Hindlimb muscle (tissue), 1 donor: ENCODE measurements at regions not wholly inside any gene's neighbourhood (a gene's known extent, or its start where the extent isn't known, plus 50 kb on each side); places are given as distances from the start of the nearest gene placed in this dataset.
"Not testable (repeated sequence)": the region's sequence is repeated elsewhere in the genome, so short reads cannot be mapped to it uniquely, and the experiment has no call there.

Experiments
- DNase-seq: peaks from one replicate; pipeline ENCODE4 v3.0.0-alpha.2; 2013

- DNase-seq, result no peak
Measured at GRCh38 chr4:79175716-79176115, 150.1 kb downstream of the NAA11 start.

GRCh38 chr4:79174490-79175252 is 151.2 kb downstream of the NAA11 start:
- no peak for DNase-seq

GRCh38 chr4:79173186-79173585 is 152.7 kb downstream of the NAA11 start:
- no peak for DNase-seq

- DNase-seq, result no peak
Measured at GRCh38 chr4:79170077-79170476, 155.8 kb downstream of the NAA11 start.

- DNase-seq, result no peak
Measured at GRCh38 chr4:79164907-79165610, 160.8 kb downstream of the NAA11 start.

GRCh38 chr4:79163981-79164490 is 161.8 kb downstream of the NAA11 start:
- DNase-seq, result no peak

- no peak for DNase-seq
Measured at GRCh38 chr4:79160962-79161361, 164.9 kb downstream of the NAA11 start.

GRCh38 chr4:79158705-79159104 is 167.2 kb downstream of the NAA11 start:
- not testable (repeated sequence) for DNase-seq

GRCh38 chr4:79155336-79155735 is 170.5 kb downstream of the NAA11 start:
- DNase-seq, result no peak

GRCh38 chr4:79150820-79151416 is 174.9 kb downstream of the NAA11 start:
- DNase-seq, result no peak

GRCh38 chr4:79148369-79148768 is 177.5 kb downstream of the NAA11 start:
- no peak for DNase-seq

GRCh38 chr4:79147251-79147650 is 178.6 kb downstream of the NAA11 start:
- DNase-seq, result no peak

GRCh38 chr4:79141530-79141929 is 184.3 kb downstream of the NAA11 start:
- DNase-seq, result no peak

GRCh38 chr4:79134767-79135166 is 191.1 kb downstream of the NAA11 start:
- DNase-seq, result no peak

- DNase-seq, result no peak
Measured at GRCh38 chr4:79132826-79133225, 193.0 kb downstream of the NAA11 start.

- DNase-seq, result no peak
Measured at GRCh38 chr4:79121875-79122358, 182.7 kb upstream of the PAQR3 start.

GRCh38 chr4:79121223-79121622 is 182.0 kb upstream of the PAQR3 start:
- no peak for DNase-seq

GRCh38 chr4:79117051-79117450 is 177.8 kb upstream of the PAQR3 start:
- DNase-seq, result not testable (repeated sequence)

- DNase-seq, result no peak
Measured at GRCh38 chr4:79107014-79107413, 167.8 kb upstream of the PAQR3 start.

GRCh38 chr4:79088946-79089691 is 149.9 kb upstream of the PAQR3 start:
- DNase-seq, result no peak

GRCh38 chr4:79087071-79087470 is 147.8 kb upstream of the PAQR3 start:
- no peak for DNase-seq

- DNase-seq, result no peak
Measured at GRCh38 chr4:79083406-79084010, 144.3 kb upstream of the PAQR3 start.
